Neural cell (in vitro differentiated cells): ENCODE measurements at regions not wholly inside any gene's neighbourhood (a gene's known extent, or its start where the extent isn't known, plus 50 kb on each side); places are given as distances from the start of the nearest gene placed in this dataset.

Experiments
- H2AFZ ChIP-seq: fragments of 200-600, 300-800 bp; sonication (generic), shearing (Covaris generic); 2 replicates; pipeline ENCODE4 v1.6.0; 2014; ENCODE audit warnings: low read depth, mild to moderate bottlenecking, antibody characterized with exemption, low read length, moderate library complexity
- H3F3A ChIP-seq: fragments of 200-600 bp; shearing (Covaris generic); 2 replicates; pipeline ENCODE4 v1.6.1; 2016; ENCODE audit warnings: mild to moderate bottlenecking, moderate library complexity, mixed read lengths, antibody characterized with exemption, low read length; ENCODE audit not compliant: insufficient read depth, poor library complexity, severe bottlenecking
- H3K27ac ChIP-seq: fragments of 200-600, 300-800 bp; sonication (generic), shearing (Covaris generic); 2 replicates; pipeline ENCODE4 v1.5.1; 2014; ENCODE audit warnings: mild to moderate bottlenecking, low read length, moderate library complexity
- H3K27me3 ChIP-seq: fragments of 300-800, 200-600 bp; sonication (generic), shearing (Covaris generic); 2 replicates; pipeline ENCODE4 v1.6.0; 2014; ENCODE audit warnings: mild to moderate bottlenecking, low read depth, low read length, moderate library complexity; ENCODE audit not compliant: insufficient read depth
- H3K36me3 ChIP-seq: fragments of 300-800, 200-600 bp; sonication (generic), shearing (Covaris generic); 2 replicates; pipeline ENCODE4 v1.5.1; 2014; ENCODE audit warnings: mild to moderate bottlenecking, antibody characterized with exemption, low read length, moderate library complexity; ENCODE audit not compliant: insufficient read depth
- H3K4me2 ChIP-seq: fragments of 300-800, 200-600 bp; sonication (generic), shearing (Covaris generic); 2 replicates; pipeline ENCODE4 v1.6.0; 2014; ENCODE audit warnings: mild to moderate bottlenecking, low read length
- H3K4me3 ChIP-seq: fragments of 300-800, 200-600 bp; sonication (generic), shearing (Covaris generic); 2 replicates; pipeline ENCODE4 v1.5.1; 2014; ENCODE audit warnings: mild to moderate bottlenecking, low read length, moderate library complexity
- H3K79me2 ChIP-seq: fragments of 200-600 bp; shearing (Covaris generic); replicated peaks from 2 replicates; pipeline ENCODE4 v1.6.0; 2014; ENCODE audit warnings: mild to moderate bottlenecking, low read length, moderate library complexity; ENCODE audit not compliant: insufficient read depth
- H3K9ac ChIP-seq: fragments of 300-800, 200-600 bp; sonication (generic), shearing (Covaris generic); 2 replicates; pipeline ENCODE4 v1.6.1; 2016; ENCODE audit warnings: mild to moderate bottlenecking, low read length, mixed read lengths
- H3K9me2 ChIP-seq: fragments of 200-600 bp; shearing (Covaris generic); 2 replicates; pipeline ENCODE4 v1.6.1; 2016; ENCODE audit warnings: mild to moderate bottlenecking, low read length, mixed read lengths; ENCODE audit not compliant: insufficient read depth
- H3K9me3 ChIP-seq: fragments of 200-600, 300-800 bp; sonication (generic), shearing (Covaris generic); 2 replicates; pipeline ENCODE4 v1.6.1; 2016; ENCODE audit warnings: mild to moderate bottlenecking, mixed run types, low read length, moderate library complexity, mixed read lengths
- H4K20me1 ChIP-seq: fragments of 200-600 bp; shearing (Covaris generic); 2 replicates; pipeline ENCODE4 v1.6.1; 2016; ENCODE audit warnings: mild to moderate bottlenecking, mixed run types; ENCODE audit not compliant: insufficient read depth
- EP300 ChIP-seq: fragments of 450-650 bp; conservative IDR thresholded peaks from 2 replicates; pipeline ENCODE4 v1.6.1; 2014; ENCODE audit warnings: antibody characterized with exemption, mild to moderate bottlenecking, moderate library complexity; ENCODE audit not compliant: poor library complexity, severe bottlenecking
- EZH2 ChIP-seq: fragments of 200-600, 300-800 bp; shearing (Covaris generic), sonication (generic); IDR thresholded peaks from 2 replicates; pipeline ENCODE4 v1.6.1; 2014; ENCODE audit warnings: antibody characterized with exemption, low read length, borderline replicate concordance, mild to moderate bottlenecking; ENCODE audit not compliant: insufficient read depth, poor library complexity, severe bottlenecking
- MXI1 ChIP-seq: fragments of 450-650 bp; conservative IDR thresholded peaks from 2 replicates; pipeline ENCODE4 v1.6.1; 2014; ENCODE audit warnings: antibody characterized with exemption, mild to moderate bottlenecking; ENCODE audit not compliant: poor library complexity, severe bottlenecking
- POLR2AphosphoS5 ChIP-seq: IDR thresholded peaks from 2 replicates; pipeline ENCODE4 v1.6.1; 2012
- RAD21 ChIP-seq: fragments of 450-650 bp; conservative IDR thresholded peaks from 2 replicates; pipeline ENCODE4 v1.6.1; 2014; ENCODE audit warnings: antibody characterized with exemption, mild to moderate bottlenecking, moderate library complexity
- SMC3 ChIP-seq: fragments of 450-650 bp; conservative IDR thresholded peaks from 2 replicates; pipeline ENCODE4 v1.6.1; 2014; ENCODE audit warnings: antibody characterized with exemption, mild to moderate bottlenecking, moderate library complexity; ENCODE audit not compliant: poor library complexity
- TAF1 ChIP-seq: IDR thresholded peaks from 2 replicates; pipeline ENCODE4 v1.6.1; 2012; ENCODE audit warnings: low read depth
- TF ChIP-seq, protein P1 (sequence below): IDR thresholded peaks from 2 replicates; pipeline ENCODE4 v1.6.1; 2012; ENCODE audit warnings: borderline replicate concordance
- TF ChIP-seq, protein P2 (sequence below): fragments of 450-650 bp; IDR thresholded peaks from 2 replicates; pipeline ENCODE4 v1.5.1; 2014; ENCODE audit warnings: antibody characterized with exemption, mild to moderate bottlenecking, moderate library complexity; ENCODE audit not compliant: poor library complexity, severe bottlenecking

DNA sequence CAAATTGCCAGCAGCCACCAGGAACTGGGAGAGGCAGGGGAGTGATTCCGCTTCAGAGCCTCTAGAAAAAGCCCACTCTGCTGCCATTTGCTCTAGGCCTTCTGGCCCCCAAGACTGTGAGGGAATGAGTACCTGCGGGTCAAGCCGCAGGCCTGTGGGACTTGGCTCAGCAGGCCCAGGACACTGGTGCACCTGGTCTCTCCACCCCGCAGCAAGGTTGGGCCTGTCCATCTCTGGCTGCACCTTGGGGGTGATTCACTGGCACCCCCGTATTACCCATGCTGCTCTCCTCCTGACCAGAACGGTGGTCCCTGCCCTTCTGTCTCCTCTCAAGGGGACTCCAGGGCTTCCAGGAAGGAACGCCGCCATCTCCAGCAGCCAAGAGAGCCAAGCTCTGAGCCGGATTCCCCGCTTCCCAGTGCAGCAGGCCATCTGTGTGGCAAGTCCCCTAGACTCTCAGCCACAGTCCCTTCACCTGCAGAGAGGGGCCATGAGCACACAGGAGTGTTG is 78.4 kb upstream of the OLFM1 start:
- no peaks in the 10 kb centered on the region for H3K9me3 ChIP-seq
- H3K27me3 ChIP-seq: no peaks in the 10 kb centered on the region
- H3K9me2 ChIP-seq: no peaks in the 10 kb centered on the region
- H2AFZ ChIP-seq: no peak overlapping the region
- TF ChIP-seq POLR2AphosphoS5: no peak
- TF ChIP-seq SMC3: no peak
- TF ChIP-seq, protein P1, sequence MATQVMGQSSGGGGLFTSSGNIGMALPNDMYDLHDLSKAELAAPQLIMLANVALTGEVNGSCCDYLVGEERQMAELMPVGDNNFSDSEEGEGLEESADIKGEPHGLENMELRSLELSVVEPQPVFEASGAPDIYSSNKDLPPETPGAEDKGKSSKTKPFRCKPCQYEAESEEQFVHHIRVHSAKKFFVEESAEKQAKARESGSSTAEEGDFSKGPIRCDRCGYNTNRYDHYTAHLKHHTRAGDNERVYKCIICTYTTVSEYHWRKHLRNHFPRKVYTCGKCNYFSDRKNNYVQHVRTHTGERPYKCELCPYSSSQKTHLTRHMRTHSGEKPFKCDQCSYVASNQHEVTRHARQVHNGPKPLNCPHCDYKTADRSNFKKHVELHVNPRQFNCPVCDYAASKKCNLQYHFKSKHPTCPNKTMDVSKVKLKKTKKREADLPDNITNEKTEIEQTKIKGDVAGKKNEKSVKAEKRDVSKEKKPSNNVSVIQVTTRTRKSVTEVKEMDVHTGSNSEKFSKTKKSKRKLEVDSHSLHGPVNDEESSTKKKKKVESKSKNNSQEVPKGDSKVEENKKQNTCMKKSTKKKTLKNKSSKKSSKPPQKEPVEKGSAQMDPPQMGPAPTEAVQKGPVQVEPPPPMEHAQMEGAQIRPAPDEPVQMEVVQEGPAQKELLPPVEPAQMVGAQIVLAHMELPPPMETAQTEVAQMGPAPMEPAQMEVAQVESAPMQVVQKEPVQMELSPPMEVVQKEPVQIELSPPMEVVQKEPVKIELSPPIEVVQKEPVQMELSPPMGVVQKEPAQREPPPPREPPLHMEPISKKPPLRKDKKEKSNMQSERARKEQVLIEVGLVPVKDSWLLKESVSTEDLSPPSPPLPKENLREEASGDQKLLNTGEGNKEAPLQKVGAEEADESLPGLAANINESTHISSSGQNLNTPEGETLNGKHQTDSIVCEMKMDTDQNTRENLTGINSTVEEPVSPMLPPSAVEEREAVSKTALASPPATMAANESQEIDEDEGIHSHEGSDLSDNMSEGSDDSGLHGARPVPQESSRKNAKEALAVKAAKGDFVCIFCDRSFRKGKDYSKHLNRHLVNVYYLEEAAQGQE: no peak
- TF ChIP-seq, protein P2, sequence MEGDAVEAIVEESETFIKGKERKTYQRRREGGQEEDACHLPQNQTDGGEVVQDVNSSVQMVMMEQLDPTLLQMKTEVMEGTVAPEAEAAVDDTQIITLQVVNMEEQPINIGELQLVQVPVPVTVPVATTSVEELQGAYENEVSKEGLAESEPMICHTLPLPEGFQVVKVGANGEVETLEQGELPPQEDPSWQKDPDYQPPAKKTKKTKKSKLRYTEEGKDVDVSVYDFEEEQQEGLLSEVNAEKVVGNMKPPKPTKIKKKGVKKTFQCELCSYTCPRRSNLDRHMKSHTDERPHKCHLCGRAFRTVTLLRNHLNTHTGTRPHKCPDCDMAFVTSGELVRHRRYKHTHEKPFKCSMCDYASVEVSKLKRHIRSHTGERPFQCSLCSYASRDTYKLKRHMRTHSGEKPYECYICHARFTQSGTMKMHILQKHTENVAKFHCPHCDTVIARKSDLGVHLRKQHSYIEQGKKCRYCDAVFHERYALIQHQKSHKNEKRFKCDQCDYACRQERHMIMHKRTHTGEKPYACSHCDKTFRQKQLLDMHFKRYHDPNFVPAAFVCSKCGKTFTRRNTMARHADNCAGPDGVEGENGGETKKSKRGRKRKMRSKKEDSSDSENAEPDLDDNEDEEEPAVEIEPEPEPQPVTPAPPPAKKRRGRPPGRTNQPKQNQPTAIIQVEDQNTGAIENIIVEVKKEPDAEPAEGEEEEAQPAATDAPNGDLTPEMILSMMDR: no peak
- H3K36me3 ChIP-seq: no peaks in the 10 kb centered on the region
- no peak overlapping the region for H3K4me3 ChIP-seq
- no peaks in the 10 kb centered on the region for H4K20me1 ChIP-seq
- H3F3A ChIP-seq: no peaks in the 10 kb centered on the region
- H3K79me2 ChIP-seq: no peaks in the 10 kb centered on the region
- H3K4me2 ChIP-seq: no peak overlapping the region
- no peak overlapping the region for H3K9ac ChIP-seq
- H3K27ac ChIP-seq: no peak overlapping the region

DNA sequence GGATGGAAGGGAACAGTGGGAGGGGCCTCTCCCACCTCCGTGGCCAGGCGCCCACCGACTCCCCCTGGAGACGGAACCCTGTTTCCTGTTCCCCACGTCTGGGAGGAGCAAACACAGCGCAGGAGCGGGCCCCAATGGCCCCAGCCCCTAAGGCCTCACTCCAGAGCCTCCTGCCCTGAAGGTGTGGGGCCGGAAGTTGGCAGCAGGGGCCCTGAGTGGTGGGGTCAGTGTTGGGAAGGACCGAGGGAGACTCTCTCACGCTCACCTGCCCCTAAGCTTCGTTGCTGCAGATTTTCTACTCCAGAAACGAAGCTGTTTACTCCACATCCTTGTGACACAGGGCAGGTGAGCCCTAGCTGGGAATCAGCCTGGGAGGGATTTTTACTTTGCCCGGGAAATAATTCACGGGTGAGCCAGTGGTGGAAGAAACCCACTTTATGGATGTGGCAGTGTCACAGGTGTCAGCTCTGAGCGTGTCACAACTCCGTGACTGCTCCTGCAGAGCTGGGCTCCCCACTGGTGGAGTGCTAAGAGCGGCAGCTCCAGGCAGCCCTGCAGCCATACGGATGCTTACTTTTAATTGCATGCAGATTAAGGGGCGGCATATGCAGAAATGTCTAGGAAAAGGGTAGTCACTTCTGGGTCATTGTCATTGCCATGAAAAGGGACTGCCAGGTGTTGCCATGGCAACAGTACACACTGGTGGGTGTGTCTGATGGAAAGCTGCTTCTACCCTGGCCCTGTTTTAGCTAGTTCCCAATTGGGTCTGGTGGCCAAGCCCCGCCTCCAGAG is 77.5 kb upstream of the OLFM1 start:
- no peaks in the 10 kb centered on the region for H3K36me3 ChIP-seq
- no peak overlapping the region for H3K4me2 ChIP-seq
- no peaks in the 10 kb centered on the region for H3K9me2 ChIP-seq
- H3K27ac ChIP-seq: no peak overlapping the region
- no peaks in the 10 kb centered on the region for H3K9me3 ChIP-seq
- no peak overlapping the region for H3K4me3 ChIP-seq
- no peaks in the 10 kb centered on the region for H3F3A ChIP-seq
- no peak for TF ChIP-seq TAF1
- no peak for TF ChIP-seq POLR2AphosphoS5
- TF ChIP-seq MXI1: no peak
- TF ChIP-seq SMC3: no peak
- TF ChIP-seq, protein P1: no peak
- TF ChIP-seq, protein P2: no peak
- no peak for TF ChIP-seq EP300
- no peak for TF ChIP-seq EZH2
- no peak for TF ChIP-seq RAD21
- H3K9ac ChIP-seq: no peak overlapping the region
- H4K20me1 ChIP-seq: no peaks in the 10 kb centered on the region
- H2AFZ ChIP-seq: no peak overlapping the region
- H3K79me2 ChIP-seq: no peaks in the 10 kb centered on the region
- H3K27me3 ChIP-seq: no peaks in the 10 kb centered on the region
